ENCODE measurements at regions not wholly inside any gene's neighbourhood (a gene's known extent, or its start where the extent isn't known, plus 50 kb on each side); places are given as distances from the start of the nearest gene placed in this dataset.

GRCh38 chr9:109971226-109971625 is 191.2 kb downstream of the PALM2AKAP2 start:
- Histone ChIP-seq H3K36me3 (no peaks in the 10 kb centered on the region), H3K9me3 (no peaks in the 10 kb centered on the region), H3K27ac (no peak overlapping the region), H3K4me1 (peaks cover 0 to 13% (median 5%) of the 10 kb centered on the region in 3 donors), H3K4me3 (no peak overlapping the region), H3K27me3 (no peaks in the 10 kb centered on the region)
- no peak for TF ChIP-seq POLR2A (IDR thresholded peaks at IDR 0.05)
- no peak for TF ChIP-seq EP300 (IDR thresholded peaks at IDR 0.05)
- TF ChIP-seq CTCF (IDR thresholded peaks at IDR 0.05) = no peak
- TF ChIP-seq POLR2AphosphoS5 (IDR thresholded peaks at IDR 0.05) = no peak
- ATAC-seq = no peak
- no CpG with 5 or more reads among the region's 5 CpGs for WGBS, 2 donors (ENCODE audit: low coverage in 1 of 2)

- Histone ChIP-seq H3K36me3 (no peaks in the 10 kb centered on the region), H3K4me3 (no peak overlapping the region), H3K4me1 (peaks cover 0 to 13% (median 5%) of the 10 kb centered on the region in 3 donors), H3K27me3 (no peaks in the 10 kb centered on the region), H3K27ac (no peak overlapping the region), H3K9me3 (no peaks in the 10 kb centered on the region)
- WGBS, 2 donors (ENCODE audit: low coverage in 1 of 2) = 76 to 83% methylated on average over 4 to 5 of the region's 6 CpGs
- ATAC-seq = peak; percentile 10
- TF ChIP-seq POLR2AphosphoS5 (IDR thresholded peaks at IDR 0.05) (no peak), EP300 (IDR thresholded peaks at IDR 0.05) (no peak), POLR2A (IDR thresholded peaks at IDR 0.05) (no peak), CTCF (IDR thresholded peaks at IDR 0.05) (no peak)
Measured at GRCh38 chr9:109972026-109972882, 192.3 kb downstream of the PALM2AKAP2 start.

- Histone ChIP-seq H3K27me3 (no peaks in the 10 kb centered on the region), H3K36me3 (no peaks in the 10 kb centered on the region), H3K4me1 (peaks cover 0 to 13% (median 5%) of the 10 kb centered on the region in 3 donors), H3K9me3 (no peaks in the 10 kb centered on the region), H3K27ac (no peak overlapping the region), H3K4me3 (no peak overlapping the region)
- TF ChIP-seq CTCF (IDR thresholded peaks at IDR 0.05) = no peak
- no peak for TF ChIP-seq POLR2A (IDR thresholded peaks at IDR 0.05)
- no peak for TF ChIP-seq POLR2AphosphoS5 (IDR thresholded peaks at IDR 0.05)
- TF ChIP-seq EP300 (IDR thresholded peaks at IDR 0.05) = no peak
- ATAC-seq = no peak
- 100% methylated on average over 1 of the region's 1 CpG; no CpG with 5 or more reads in 1 of the 2 donors for WGBS, 2 donors (ENCODE audit: low coverage in 1 of 2)
Measured at GRCh38 chr9:109973336-109973735, 193.3 kb downstream of the PALM2AKAP2 start.

GRCh38 chr9:109974143-109974917 is 194.3 kb downstream of the PALM2AKAP2 start:
- Histone ChIP-seq H3K4me1 (peaks cover 0 to 5% (median 4%) of the 10 kb centered on the region in 3 donors), H3K36me3 (no peaks in the 10 kb centered on the region), H3K4me3 (no peak overlapping the region), H3K27me3 (no peaks in the 10 kb centered on the region), H3K27ac (no peak overlapping the region), H3K9me3 (no peaks in the 10 kb centered on the region)
- TF ChIP-seq CTCF (IDR thresholded peaks at IDR 0.05) = no peak
- TF ChIP-seq EP300 (IDR thresholded peaks at IDR 0.05) = no peak
- no peak for TF ChIP-seq POLR2AphosphoS5 (IDR thresholded peaks at IDR 0.05)
- no peak for TF ChIP-seq POLR2A (IDR thresholded peaks at IDR 0.05)
- ATAC-seq = no peak
- WGBS, 2 donors (ENCODE audit: low coverage in 1 of 2) = 91 to 95% methylated on average over 7 of the region's 7 CpGs
